ENCODE measurements at regions not wholly inside any gene's neighbourhood (a gene's known extent, or its start where the extent isn't known, plus 50 kb on each side); places are given as distances from the start of the nearest gene placed in this dataset.

- Histone ChIP-seq H3K79me2 (ENCODE audit: low read length) (no peaks in the 10 kb centered on the region), H4K20me1 (ENCODE audit: insufficient read depth, low read depth, low read length) (no peaks in the 10 kb centered on the region), H2AFZ (ENCODE audit: low read length) (no peak overlapping the region; the same call in 1 of the 2 replicates), H3K4me1 (ENCODE audit: low read length) (no peaks in the 10 kb centered on the region), H3K36me3 (ENCODE audit: insufficient read depth, low read length) (no peaks in the 10 kb centered on the region), H3K4me3 (ENCODE audit: low read length) (no peak overlapping the region), H3K27me3 (ENCODE audit: low read length) (no peaks in the 10 kb centered on the region), H3K27ac (ENCODE audit: low read length) (no peak overlapping the region), H3K9ac (ENCODE audit: low read length) (no peak overlapping the region), H3K9me2 (replicated peaks; ENCODE audit: insufficient read depth, low read length) (no peaks in the 10 kb centered on the region), H3K9me3 (ENCODE audit: low read length) (no peaks in the 10 kb centered on the region), H3K4me2 (ENCODE audit: low read depth, low read length, poor library complexity, severe bottlenecking) (no peak overlapping the region)
- DNase-seq, result no peak
These were observed 122.5 kb upstream of the TAB2 start for GRCh38 chr6:149194820-149195558.

DNA sequence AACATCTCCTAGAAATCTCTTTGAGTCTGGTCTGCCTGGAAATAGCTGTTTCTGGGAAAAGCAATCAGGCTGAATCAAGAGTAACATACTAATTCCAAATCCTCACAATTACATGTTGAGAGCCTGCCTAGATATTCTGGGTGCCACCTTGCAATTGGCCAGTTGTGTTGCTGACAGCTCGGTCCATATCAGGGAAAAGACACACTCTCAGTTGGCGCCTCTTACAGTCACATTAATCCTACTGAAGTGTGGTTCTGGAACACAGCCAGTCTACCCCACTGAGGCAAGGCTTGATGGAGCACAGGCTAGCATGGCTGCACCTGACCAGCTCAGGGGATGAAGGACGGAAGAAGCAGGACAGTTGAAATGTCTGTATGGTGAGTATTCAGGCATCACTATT is 121.4 kb upstream of the TAB2 start:
- DNase-seq, result no peak
- H3K27me3 ChIP-seq (ENCODE audit: low read length), result no peaks in the 10 kb centered on the region
- H3K4me2 ChIP-seq (ENCODE audit: low read depth, low read length, poor library complexity, severe bottlenecking), result no peak overlapping the region
- no peaks in the 10 kb centered on the region for H3K4me1 ChIP-seq (ENCODE audit: low read length)
- no peak overlapping the region for H3K9ac ChIP-seq (ENCODE audit: low read length)
- no peak overlapping the region for H3K4me3 ChIP-seq (ENCODE audit: low read length)
- no peaks in the 10 kb centered on the region for H3K79me2 ChIP-seq (ENCODE audit: low read length)
- no peaks in the 10 kb centered on the region for H3K9me2 ChIP-seq (replicated peaks; ENCODE audit: insufficient read depth, low read length)
- no peaks in the 10 kb centered on the region for H4K20me1 ChIP-seq (ENCODE audit: insufficient read depth, low read depth, low read length)
- H3K36me3 ChIP-seq (ENCODE audit: insufficient read depth, low read length), result no peaks in the 10 kb centered on the region
- H3K27ac ChIP-seq (ENCODE audit: low read length), result no peak overlapping the region
- H2AFZ ChIP-seq (ENCODE audit: low read length), result no peak overlapping the region
- H3K9me3 ChIP-seq (ENCODE audit: low read length), result no peaks in the 10 kb centered on the region

GRCh38 chr6:149197482-149197881 is 120.0 kb upstream of the TAB2 start:
- no peak for DNase-seq

GRCh38 chr6:149198265-149198664 is 119.2 kb upstream of the TAB2 start:
- Histone ChIP-seq H3K4me2 (ENCODE audit: low read depth, low read length, poor library complexity, severe bottlenecking) (no peak overlapping the region), H3K36me3 (ENCODE audit: insufficient read depth, low read length) (no peaks in the 10 kb centered on the region), H3K4me1 (ENCODE audit: low read length) (no peaks in the 10 kb centered on the region), H3K9me2 (replicated peaks; ENCODE audit: insufficient read depth, low read length) (no peaks in the 10 kb centered on the region), H3K4me3 (ENCODE audit: low read length) (no peak overlapping the region), H3K9me3 (ENCODE audit: low read length) (no peaks in the 10 kb centered on the region), H2AFZ (ENCODE audit: low read length) (no peak overlapping the region), H3K79me2 (ENCODE audit: low read length) (no peaks in the 10 kb centered on the region), H3K27me3 (ENCODE audit: low read length) (no peaks in the 10 kb centered on the region), H3K27ac (ENCODE audit: low read length) (no peak overlapping the region), H4K20me1 (ENCODE audit: insufficient read depth, low read depth, low read length) (no peaks in the 10 kb centered on the region), H3K9ac (ENCODE audit: low read length) (no peak overlapping the region)
- DNase-seq, result no peak

More at GRCh38 chr6:149197482-149197881, 120.0 kb upstream of the TAB2 start:
- no peak overlapping the region for H3K9ac ChIP-seq (ENCODE audit: low read length)
- no peak overlapping the region for H3K4me3 ChIP-seq (ENCODE audit: low read length)
- no peak overlapping the region for H3K4me2 ChIP-seq (ENCODE audit: low read depth, low read length, poor library complexity, severe bottlenecking)
- no peak overlapping the region for H3K27ac ChIP-seq (ENCODE audit: low read length)
- no peaks in the 10 kb centered on the region for H3K9me2 ChIP-seq (replicated peaks; ENCODE audit: insufficient read depth, low read length)
- no peaks in the 10 kb centered on the region for H3K36me3 ChIP-seq (ENCODE audit: insufficient read depth, low read length)
- no peaks in the 10 kb centered on the region for H3K27me3 ChIP-seq (ENCODE audit: low read length)
- no peak overlapping the region for H2AFZ ChIP-seq (ENCODE audit: low read length)
- no peaks in the 10 kb centered on the region for H3K9me3 ChIP-seq (ENCODE audit: low read length)
- no peaks in the 10 kb centered on the region for H4K20me1 ChIP-seq (ENCODE audit: insufficient read depth, low read depth, low read length)
- no peaks in the 10 kb centered on the region for H3K4me1 ChIP-seq (ENCODE audit: low read length)
- H3K79me2 ChIP-seq (ENCODE audit: low read length), result no peaks in the 10 kb centered on the region

GRCh38 chr6:149200282-149200945 is 117.1 kb upstream of the TAB2 start:
- DNase-seq, result no peak
- H3K9me2 ChIP-seq (replicated peaks; ENCODE audit: insufficient read depth, low read length), result no peaks in the 10 kb centered on the region
- no peaks in the 10 kb centered on the region for H3K36me3 ChIP-seq (ENCODE audit: insufficient read depth, low read length)

GRCh38 chr6:149201068-149201655 is 116.3 kb upstream of the TAB2 start:
- H3K36me3 ChIP-seq (ENCODE audit: insufficient read depth, low read length), result no peaks in the 10 kb centered on the region
- no peaks in the 10 kb centered on the region for H3K79me2 ChIP-seq (ENCODE audit: low read length)
- H3K4me3 ChIP-seq (ENCODE audit: low read length), result no peak overlapping the region
- DNase-seq, result no peak
- H3K4me2 ChIP-seq (ENCODE audit: low read depth, low read length, poor library complexity, severe bottlenecking), result no peak overlapping the region
- no peaks in the 10 kb centered on the region for H3K4me1 ChIP-seq (ENCODE audit: low read length)
- H2AFZ ChIP-seq (ENCODE audit: low read length), result no peak overlapping the region
- no peaks in the 10 kb centered on the region for H3K27me3 ChIP-seq (ENCODE audit: low read length)
- H3K9me2 ChIP-seq (replicated peaks; ENCODE audit: insufficient read depth, low read length), result no peaks in the 10 kb centered on the region
- H4K20me1 ChIP-seq (ENCODE audit: insufficient read depth, low read depth, low read length), result no peaks in the 10 kb centered on the region
- no peaks in the 10 kb centered on the region for H3K9me3 ChIP-seq (ENCODE audit: low read length)
- no peak overlapping the region for H3K9ac ChIP-seq (ENCODE audit: low read length)
- H3K27ac ChIP-seq (ENCODE audit: low read length), result no peak overlapping the region

More at GRCh38 chr6:149200282-149200945, 117.1 kb upstream of the TAB2 start:
- Histone ChIP-seq H3K9me3 (ENCODE audit: low read length) (no peaks in the 10 kb centered on the region), H4K20me1 (ENCODE audit: insufficient read depth, low read depth, low read length) (no peaks in the 10 kb centered on the region), H2AFZ (ENCODE audit: low read length) (no peak overlapping the region), H3K4me1 (ENCODE audit: low read length) (no peaks in the 10 kb centered on the region), H3K4me2 (ENCODE audit: low read depth, low read length, poor library complexity, severe bottlenecking) (no peak overlapping the region), H3K27ac (ENCODE audit: low read length) (no peak overlapping the region), H3K79me2 (ENCODE audit: low read length) (no peaks in the 10 kb centered on the region), H3K4me3 (ENCODE audit: low read length) (no peak overlapping the region), H3K9ac (ENCODE audit: low read length) (no peak overlapping the region), H3K27me3 (ENCODE audit: low read length) (no peaks in the 10 kb centered on the region)

GRCh38 chr6:149202100-149202499 is 115.4 kb upstream of the TAB2 start:
- Histone ChIP-seq H3K27me3 (ENCODE audit: low read length) (no peaks in the 10 kb centered on the region), H3K9me2 (replicated peaks; ENCODE audit: insufficient read depth, low read length) (no peaks in the 10 kb centered on the region), H3K9me3 (ENCODE audit: low read length) (no peaks in the 10 kb centered on the region), H3K4me2 (ENCODE audit: low read depth, low read length, poor library complexity, severe bottlenecking) (no peak overlapping the region), H3K79me2 (ENCODE audit: low read length) (no peaks in the 10 kb centered on the region), H3K9ac (ENCODE audit: low read length) (no peak overlapping the region), H3K4me1 (ENCODE audit: low read length) (no peaks in the 10 kb centered on the region), H4K20me1 (ENCODE audit: insufficient read depth, low read depth, low read length) (no peaks in the 10 kb centered on the region), H2AFZ (ENCODE audit: low read length) (no peak overlapping the region), H3K27ac (ENCODE audit: low read length) (no peak overlapping the region), H3K4me3 (ENCODE audit: low read length) (no peak overlapping the region), H3K36me3 (ENCODE audit: insufficient read depth, low read length) (no peaks in the 10 kb centered on the region)
- no peak for DNase-seq

DNA sequence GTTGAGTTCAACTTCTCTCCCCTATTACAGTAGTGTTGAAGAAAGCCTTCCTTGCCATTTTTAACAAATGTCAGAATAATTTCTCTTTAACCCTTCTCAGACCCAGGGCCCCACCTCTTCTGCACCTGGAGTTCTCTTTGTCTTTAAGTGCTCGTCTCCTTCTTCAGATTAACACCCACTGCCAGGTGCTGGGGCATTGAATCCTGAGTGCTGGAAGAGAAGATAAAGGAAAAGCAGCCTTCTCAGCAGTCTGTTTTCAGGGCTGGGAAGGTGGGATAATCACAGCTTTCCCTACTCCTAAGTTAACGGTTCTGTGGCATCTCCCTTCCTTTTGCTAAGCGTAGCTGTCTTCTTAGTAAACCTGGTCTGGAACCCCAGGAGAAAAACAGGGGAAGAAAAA is 114.6 kb upstream of the TAB2 start:
- Histone ChIP-seq H4K20me1 (ENCODE audit: insufficient read depth, low read depth, low read length) (no peaks in the 10 kb centered on the region), H3K79me2 (ENCODE audit: low read length) (no peaks in the 10 kb centered on the region), H3K4me2 (ENCODE audit: low read depth, low read length, poor library complexity, severe bottlenecking) (no peak overlapping the region), H3K36me3 (ENCODE audit: insufficient read depth, low read length) (no peaks in the 10 kb centered on the region), H3K4me3 (ENCODE audit: low read length) (no peak overlapping the region), H3K9me2 (replicated peaks; ENCODE audit: insufficient read depth, low read length) (no peaks in the 10 kb centered on the region), H3K27me3 (ENCODE audit: low read length) (no peaks in the 10 kb centered on the region), H3K9me3 (ENCODE audit: low read length) (no peaks in the 10 kb centered on the region), H3K9ac (ENCODE audit: low read length) (no peak overlapping the region), H3K4me1 (ENCODE audit: low read length) (no peaks in the 10 kb centered on the region), H2AFZ (ENCODE audit: low read length) (no peak overlapping the region), H3K27ac (ENCODE audit: low read length) (no peak overlapping the region)
- no peak for DNase-seq

Measured in Karpas-422 (cell line).